ENCODE measurements at regions not wholly inside any gene's neighbourhood (a gene's known extent, or its start where the extent isn't known, plus 50 kb on each side); places are given as distances from the start of the nearest gene placed in this dataset.

DNA sequence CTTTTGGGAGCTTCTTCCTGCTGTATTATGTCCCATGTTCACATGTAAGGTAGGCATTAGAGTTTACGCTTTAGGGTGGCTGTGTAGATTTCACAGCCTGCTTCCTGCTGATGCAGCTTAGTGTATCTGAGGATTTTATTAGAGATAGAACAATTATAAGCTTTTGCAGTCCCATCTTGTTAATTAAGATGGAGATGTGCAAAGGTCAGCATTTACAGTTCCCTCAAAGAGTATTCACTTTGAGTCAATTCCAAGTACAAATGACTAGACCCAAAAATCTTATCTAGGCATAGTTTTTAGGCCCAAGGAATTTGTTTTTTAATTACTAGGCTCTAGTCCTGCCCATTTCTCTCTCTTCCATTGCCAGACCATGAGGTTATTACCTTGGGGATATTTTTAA is 239.9 kb upstream of the PHF14 start:
- Histone ChIP-seq H3K4me1 (ENCODE audit: low read length) (no peaks in the 10 kb centered on the region), H3F3A (ENCODE audit: insufficient read depth, low read length) (no peaks in the 10 kb centered on the region), H3K9ac (ENCODE audit: low read length) (no peak overlapping the region), H3K4me2 (ENCODE audit: low read depth, low read length) (no peak overlapping the region), H3K9me3 (replicated peaks; ENCODE audit: insufficient read depth, low read length) (no peaks in the 10 kb centered on the region), H3K9me2 (replicated peaks; ENCODE audit: insufficient read depth, low read length) (0 out of 2 replicates have a peak, but pooled peaks cover 3% of the 10 kb centered on the region), H3K4me3 (ENCODE audit: low read length) (no peak overlapping the region), H4K20me1 (ENCODE audit: insufficient read depth, low read length) (no peaks in the 10 kb centered on the region), H3K79me2 (ENCODE audit: low read length) (no peaks in the 10 kb centered on the region), H3K36me3 (replicated peaks; ENCODE audit: insufficient read depth, low read length) (no peaks in the 10 kb centered on the region), H2AFZ (ENCODE audit: low read length) (no peak overlapping the region), H3K27me3 (replicated peaks; ENCODE audit: insufficient read depth, low read length) (no peaks in the 10 kb centered on the region), H3K27ac (ENCODE audit: low read length) (no peak overlapping the region)
- DNase-seq: no peak
- TF ChIP-seq EZH2 (optimal IDR thresholded peaks at IDR 0.05; ENCODE audit: low read depth, low read length) (no peak), EZH2phosphoT487 (IDR thresholded peaks at IDR 0.05; ENCODE audit: low read length) (no peak)
- TF ChIP-seq, protein P1, sequence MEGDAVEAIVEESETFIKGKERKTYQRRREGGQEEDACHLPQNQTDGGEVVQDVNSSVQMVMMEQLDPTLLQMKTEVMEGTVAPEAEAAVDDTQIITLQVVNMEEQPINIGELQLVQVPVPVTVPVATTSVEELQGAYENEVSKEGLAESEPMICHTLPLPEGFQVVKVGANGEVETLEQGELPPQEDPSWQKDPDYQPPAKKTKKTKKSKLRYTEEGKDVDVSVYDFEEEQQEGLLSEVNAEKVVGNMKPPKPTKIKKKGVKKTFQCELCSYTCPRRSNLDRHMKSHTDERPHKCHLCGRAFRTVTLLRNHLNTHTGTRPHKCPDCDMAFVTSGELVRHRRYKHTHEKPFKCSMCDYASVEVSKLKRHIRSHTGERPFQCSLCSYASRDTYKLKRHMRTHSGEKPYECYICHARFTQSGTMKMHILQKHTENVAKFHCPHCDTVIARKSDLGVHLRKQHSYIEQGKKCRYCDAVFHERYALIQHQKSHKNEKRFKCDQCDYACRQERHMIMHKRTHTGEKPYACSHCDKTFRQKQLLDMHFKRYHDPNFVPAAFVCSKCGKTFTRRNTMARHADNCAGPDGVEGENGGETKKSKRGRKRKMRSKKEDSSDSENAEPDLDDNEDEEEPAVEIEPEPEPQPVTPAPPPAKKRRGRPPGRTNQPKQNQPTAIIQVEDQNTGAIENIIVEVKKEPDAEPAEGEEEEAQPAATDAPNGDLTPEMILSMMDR (IDR thresholded peaks at IDR 0.05; ENCODE audit: low read length): no peak

DNA sequence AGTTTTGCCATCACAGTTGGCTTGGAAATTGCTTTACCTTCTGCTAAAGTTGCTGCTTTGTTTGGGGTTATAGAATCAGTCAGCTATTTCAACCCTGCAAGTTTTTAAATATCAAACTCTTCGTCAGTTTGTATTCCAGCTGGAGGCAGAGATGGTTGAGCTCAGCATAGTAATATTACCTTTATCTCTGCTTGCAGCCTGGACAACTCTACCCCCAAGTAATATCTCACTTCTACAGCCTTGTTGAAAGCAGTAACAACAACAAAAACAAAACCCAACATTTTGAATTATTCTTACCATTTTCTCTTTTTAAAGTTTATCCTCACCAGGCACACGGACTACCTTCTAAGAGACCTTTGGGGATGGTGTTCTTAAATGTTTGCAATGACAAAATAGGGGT is 239.1 kb upstream of the PHF14 start:
- Histone ChIP-seq H3K4me2 (ENCODE audit: low read depth, low read length) (no peak overlapping the region), H3K36me3 (replicated peaks; ENCODE audit: insufficient read depth, low read length) (no peaks in the 10 kb centered on the region), H3K9ac (ENCODE audit: low read length) (no peak overlapping the region), H3K79me2 (ENCODE audit: low read length) (no peaks in the 10 kb centered on the region), H3K9me3 (replicated peaks; ENCODE audit: insufficient read depth, low read length) (no peaks in the 10 kb centered on the region), H3K27ac (ENCODE audit: low read length) (no peak overlapping the region), H3F3A (ENCODE audit: insufficient read depth, low read length) (no peaks in the 10 kb centered on the region), H4K20me1 (ENCODE audit: insufficient read depth, low read length) (no peaks in the 10 kb centered on the region), H3K4me1 (ENCODE audit: low read length) (no peaks in the 10 kb centered on the region), H3K9me2 (replicated peaks; ENCODE audit: insufficient read depth, low read length) (0 out of 2 replicates have a peak, but pooled peaks cover 3% of the 10 kb centered on the region), H3K27me3 (replicated peaks; ENCODE audit: insufficient read depth, low read length) (no peaks in the 10 kb centered on the region), H3K4me3 (ENCODE audit: low read length) (no peak overlapping the region), H2AFZ (ENCODE audit: low read length) (no peak overlapping the region)
- DNase-seq: no peak
- no peak for TF ChIP-seq EZH2 (optimal IDR thresholded peaks at IDR 0.05; ENCODE audit: low read depth, low read length)
- TF ChIP-seq EZH2phosphoT487 (IDR thresholded peaks at IDR 0.05; ENCODE audit: low read length): no peak
- TF ChIP-seq, protein P1 (IDR thresholded peaks at IDR 0.05; ENCODE audit: low read length): no peak

DNA sequence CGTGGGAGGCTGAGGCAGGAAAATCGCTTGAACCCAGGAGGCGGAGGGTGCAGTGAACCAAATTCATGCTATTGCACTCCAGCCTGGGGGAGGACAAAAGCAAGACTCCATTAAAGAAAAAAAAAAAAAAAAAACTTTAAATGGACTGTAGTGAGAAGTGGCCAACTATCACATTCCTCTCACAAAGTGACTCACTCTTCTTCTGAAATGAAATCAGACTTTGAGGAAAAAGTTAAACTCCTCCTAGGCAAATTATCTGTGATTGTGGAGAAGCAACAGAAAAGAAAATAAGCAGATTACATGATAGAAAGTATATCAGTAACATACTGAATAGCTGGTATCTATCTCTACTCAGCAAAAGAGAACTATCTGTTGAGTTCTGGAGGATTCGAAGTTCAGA is 234.3 kb upstream of the PHF14 start:
- no peak for DNase-seq
- Histone ChIP-seq H3K36me3 (replicated peaks; ENCODE audit: insufficient read depth, low read length) (no peaks in the 10 kb centered on the region), H3K79me2 (ENCODE audit: low read length) (no peaks in the 10 kb centered on the region), H3K4me1 (ENCODE audit: low read length) (no peaks in the 10 kb centered on the region), H3K9me3 (replicated peaks; ENCODE audit: insufficient read depth, low read length) (no peaks in the 10 kb centered on the region), H3K9me2 (replicated peaks; ENCODE audit: insufficient read depth, low read length) (no peaks in the 10 kb centered on the region), H3K9ac (ENCODE audit: low read length) (no peak overlapping the region), H3K4me3 (ENCODE audit: low read length) (no peak overlapping the region), H3K27me3 (replicated peaks; ENCODE audit: insufficient read depth, low read length) (no peaks in the 10 kb centered on the region), H2AFZ (ENCODE audit: low read length) (no peak overlapping the region), H4K20me1 (ENCODE audit: insufficient read depth, low read length) (no peaks in the 10 kb centered on the region), H3K27ac (ENCODE audit: low read length) (no peak overlapping the region), H3K4me2 (ENCODE audit: low read depth, low read length) (no peak overlapping the region), H3F3A (ENCODE audit: insufficient read depth, low read length) (no peaks in the 10 kb centered on the region)
- TF ChIP-seq EZH2phosphoT487 (IDR thresholded peaks at IDR 0.05; ENCODE audit: low read length) (no peak), EZH2 (optimal IDR thresholded peaks at IDR 0.05; ENCODE audit: low read depth, low read length) (no peak)
- TF ChIP-seq, protein P1 (IDR thresholded peaks at IDR 0.05; ENCODE audit: low read length): no peak

Measured in MM.1S (cell line).